Skeletal muscle satellite cell (primary cell): ENCODE measurements at regions not wholly inside any gene's neighbourhood (a gene's known extent, or its start where the extent isn't known, plus 50 kb on each side); places are given as distances from the start of the nearest gene placed in this dataset.

Source experiments
- H3K27me3 ChIP-seq: 2 replicates; pipeline ENCODE4 v1.7.0; 2013; ENCODE audit warnings: low read length; ENCODE audit not compliant: control insufficient read depth, insufficient read depth
- H3K36me3 ChIP-seq: 2 replicates; pipeline ENCODE4 v1.7.0; 2013; ENCODE audit warnings: mild to moderate bottlenecking, control low read depth, low read length; ENCODE audit not compliant: insufficient read depth
- H3K4me1 ChIP-seq: 2 replicates; pipeline ENCODE4 v1.7.0; 2013; ENCODE audit warnings: low read length; ENCODE audit not compliant: control insufficient read depth, insufficient read depth
- H3K4me2 ChIP-seq: 2 replicates; pipeline ENCODE4 v1.7.0; 2013; ENCODE audit warnings: mild to moderate bottlenecking, low read length
- H3K4me3 ChIP-seq: 2 replicates; pipeline ENCODE4 v1.7.0; 2013; ENCODE audit warnings: low read length
- H3K9ac ChIP-seq: 2 replicates; pipeline ENCODE4 v1.7.0; 2013; ENCODE audit warnings: mild to moderate bottlenecking, low read depth, low read length, moderate library complexity
- H3K9me3 ChIP-seq: replicated peaks from 2 replicates; pipeline ENCODE4 v1.7.0; 2013; ENCODE audit warnings: mild to moderate bottlenecking, control low read depth, low read length

- no peak overlapping the region for H3K4me3 ChIP-seq
Measured at GRCh38 chr13:39803156-39803555, 147.7 kb downstream of the COG6 start.

GRCh38 chr13:39803851-39804250 is 148.4 kb downstream of the COG6 start:
- Histone ChIP-seq H3K9ac (no peak overlapping the region), H3K27me3 (no peaks in the 10 kb centered on the region), H3K4me2 (no peak overlapping the region), H3K4me3 (no peak overlapping the region), H3K4me1 (no peaks in the 10 kb centered on the region), H3K9me3 (no peaks in the 10 kb centered on the region), H3K36me3 (no peaks in the 10 kb centered on the region)

More at GRCh38 chr13:39803156-39803555, 147.7 kb downstream of the COG6 start:
- Histone ChIP-seq H3K9me3 (no peaks in the 10 kb centered on the region), H3K9ac (no peak overlapping the region), H3K4me2 (no peak overlapping the region), H3K27me3 (no peaks in the 10 kb centered on the region), H3K4me1 (no peaks in the 10 kb centered on the region), H3K36me3 (no peaks in the 10 kb centered on the region)

GRCh38 chr13:39804332-39805210 is 149.1 kb downstream of the COG6 start:
- no peak overlapping the region for H3K4me2 ChIP-seq
- no peak overlapping the region for H3K9ac ChIP-seq
- H3K4me1 ChIP-seq: no peaks in the 10 kb centered on the region
- H3K9me3 ChIP-seq: no peaks in the 10 kb centered on the region
- no peaks in the 10 kb centered on the region for H3K36me3 ChIP-seq
- no peaks in the 10 kb centered on the region for H3K27me3 ChIP-seq
- no peak overlapping the region for H3K4me3 ChIP-seq

GRCh38 chr13:39809466-39809865 is 154.0 kb downstream of the COG6 start:
- no peaks in the 10 kb centered on the region for H3K9me3 ChIP-seq
- no peaks in the 10 kb centered on the region for H3K36me3 ChIP-seq
- H3K4me2 ChIP-seq: no peak overlapping the region
- H3K4me1 ChIP-seq: no peaks in the 10 kb centered on the region
- no peak overlapping the region for H3K4me3 ChIP-seq
- no peak overlapping the region for H3K9ac ChIP-seq
- H3K27me3 ChIP-seq: no peaks in the 10 kb centered on the region

- Histone ChIP-seq H3K27me3 (no peaks in the 10 kb centered on the region), H3K36me3 (no peaks in the 10 kb centered on the region), H3K4me1 (no peaks in the 10 kb centered on the region), H3K4me3 (no peak overlapping the region), H3K9me3 (no peaks in the 10 kb centered on the region), H3K4me2 (no peak overlapping the region), H3K9ac (no peak overlapping the region)
Measured at GRCh38 chr13:39810091-39810877, 154.8 kb downstream of the COG6 start.

- no peak overlapping the region for H3K4me2 ChIP-seq
- H3K4me3 ChIP-seq: no peak overlapping the region
- H3K4me1 ChIP-seq: no peaks in the 10 kb centered on the region
- H3K9ac ChIP-seq: no peak overlapping the region
- H3K9me3 ChIP-seq: no peaks in the 10 kb centered on the region
- no peaks in the 10 kb centered on the region for H3K36me3 ChIP-seq
- H3K27me3 ChIP-seq: no peaks in the 10 kb centered on the region
Measured at GRCh38 chr13:39811051-39811450, 155.6 kb downstream of the COG6 start.

- Histone ChIP-seq H3K4me3 (no peak overlapping the region), H3K36me3 (no peaks in the 10 kb centered on the region), H3K4me2 (no peak overlapping the region), H3K27me3 (no peaks in the 10 kb centered on the region), H3K9ac (no peak overlapping the region), H3K9me3 (no peaks in the 10 kb centered on the region), H3K4me1 (peaks cover 2% of the 10 kb centered on the region)
Measured at GRCh38 chr13:39811696-39812095, 156.2 kb downstream of the COG6 start.

GRCh38 chr13:39815345-39816111 is 160.1 kb downstream of the COG6 start:
- H3K9me3 ChIP-seq: no peaks in the 10 kb centered on the region
- H3K4me3 ChIP-seq: no peak overlapping the region
- H3K36me3 ChIP-seq: no peaks in the 10 kb centered on the region
- no peaks in the 10 kb centered on the region for H3K27me3 ChIP-seq
- H3K4me1 ChIP-seq: peaks cover 4% of the 10 kb centered on the region
- no peak overlapping the region for H3K9ac ChIP-seq
- no peak overlapping the region for H3K4me2 ChIP-seq

- Histone ChIP-seq H3K4me2 (no peak overlapping the region), H3K4me1 (peaks cover 4% of the 10 kb centered on the region), H3K9ac (no peak overlapping the region), H3K36me3 (no peaks in the 10 kb centered on the region), H3K27me3 (no peaks in the 10 kb centered on the region), H3K4me3 (no peak overlapping the region), H3K9me3 (no peaks in the 10 kb centered on the region)
Measured at GRCh38 chr13:39816936-39817335, 161.5 kb downstream of the COG6 start.

GRCh38 chr13:39818953-39819352 is 163.5 kb downstream of the COG6 start:
- Histone ChIP-seq H3K36me3 (no peaks in the 10 kb centered on the region), H3K4me1 (peaks cover 4% of the 10 kb centered on the region), H3K9me3 (no peaks in the 10 kb centered on the region), H3K9ac (no peak overlapping the region), H3K4me3 (no peak overlapping the region), H3K27me3 (no peaks in the 10 kb centered on the region), H3K4me2 (no peak overlapping the region)

- no peak overlapping the region for H3K4me2 ChIP-seq
- peaks cover 4% of the 10 kb centered on the region for H3K4me1 ChIP-seq
- H3K27me3 ChIP-seq: no peaks in the 10 kb centered on the region
- no peak overlapping the region for H3K9ac ChIP-seq
- no peaks in the 10 kb centered on the region for H3K9me3 ChIP-seq
- no peaks in the 10 kb centered on the region for H3K36me3 ChIP-seq
- no peak overlapping the region for H3K4me3 ChIP-seq
Measured at GRCh38 chr13:39820606-39821005, 165.1 kb downstream of the COG6 start.
